Neural progenitor cell (in vitro differentiated cells): ENCODE measurements at regions not wholly inside any gene's neighbourhood (a gene's known extent, or its start where the extent isn't known, plus 50 kb on each side); places are given as distances from the start of the nearest gene placed in this dataset.

Source experiments
- DNase-seq: peaks from one replicate; pipeline ENCODE4 v3.0.0-alpha.2; 2016; ENCODE audit warnings: low spot score
- H2AFZ ChIP-seq: fragments of 200-600 bp; sonication (generic); replicated peaks from 2 replicates; pipeline ENCODE4 v1.6.1; 2016; ENCODE audit warnings: antibody characterized with exemption
- H3F3A ChIP-seq: fragments of 200-600 bp; sonication (generic); 2 replicates; pipeline ENCODE4 v1.6.1; 2016; ENCODE audit warnings: antibody characterized with exemption, low read depth
- H3K27ac ChIP-seq: fragments of 200-600 bp; sonication (generic); 2 replicates; pipeline ENCODE4 v1.5.1; 2016; ENCODE audit warnings: mild to moderate bottlenecking
- H3K27me3 ChIP-seq: fragments of 200-600 bp; sonication (generic); 2 replicates; pipeline ENCODE4 v1.6.1; 2016; ENCODE audit warnings: mild to moderate bottlenecking, moderate library complexity
- H3K36me3 ChIP-seq: fragments of 200-600 bp; sonication (generic); 2 replicates; pipeline ENCODE4 v1.5.1; 2016
- H3K4me1 ChIP-seq: fragments of 200-600 bp; sonication (generic); 2 replicates; pipeline ENCODE4 v1.6.1; 2016; ENCODE audit warnings: mixed run types
- H3K4me2 ChIP-seq: fragments of 200-600 bp; sonication (generic); 2 replicates; pipeline ENCODE4 v1.6.1; 2016
- H3K4me3 ChIP-seq: fragments of 200-600 bp; sonication (generic); 2 replicates; pipeline ENCODE4 v1.5.1; 2016
- H3K79me2 ChIP-seq: fragments of 200-600 bp; sonication (generic); 2 replicates; pipeline ENCODE4 v1.6.1; 2016; ENCODE audit warnings: low read depth
- H3K9ac ChIP-seq: fragments of 200-600 bp; sonication (generic); 2 replicates; pipeline ENCODE4 v1.6.1; 2016
- H3K9me3 ChIP-seq: fragments of 200-600 bp; sonication (generic); 2 replicates; pipeline ENCODE4 v1.5.1; 2016; ENCODE audit warnings: low read depth
- H4K20me1 ChIP-seq: fragments of 200-600 bp; sonication (generic); 2 replicates; pipeline ENCODE4 v1.6.1; 2016; ENCODE audit warnings: low read depth
- H3K27ac Mint-ChIP-seq: 3 replicates; pipeline ENCODE4 v1.8.0; 2021; ENCODE audit warnings: mixed read lengths
- H3K27me3 Mint-ChIP-seq: 2 replicates; pipeline ENCODE4 v1.8.0; 2022; ENCODE audit warnings: low read depth, mild to moderate bottlenecking, inconsistent platforms, moderate library complexity, mixed read lengths; ENCODE audit not compliant: insufficient read depth
- H3K36me3 Mint-ChIP-seq: 3 replicates; pipeline ENCODE4 v1.8.0; 2021; ENCODE audit warnings: mixed read lengths
- H3K4me1 Mint-ChIP-seq: 3 replicates; pipeline ENCODE4 v1.8.0; 2021; ENCODE audit warnings: mixed read lengths
- H3K4me3 Mint-ChIP-seq: 3 replicates; pipeline ENCODE4 v1.8.0; 2021; ENCODE audit warnings: mild to moderate bottlenecking, moderate library complexity, mixed read lengths
- H3K9me3 Mint-ChIP-seq: 3 replicates; pipeline ENCODE4 v1.8.0; 2020; ENCODE audit warnings: mixed read lengths
- EZH2 ChIP-seq: fragments of 200-600 bp; sonication (generic); IDR thresholded peaks from 2 replicates; pipeline ENCODE4 v1.6.1; 2017; ENCODE audit warnings: antibody characterized with exemption, mild to moderate bottlenecking, moderate library complexity
- EZH2phosphoT487 ChIP-seq: fragments of 200-600 bp; sonication (generic); IDR thresholded peaks from 2 replicates; pipeline ENCODE4 v1.6.1; 2017; ENCODE audit warnings: antibody characterized with exemption
- TF ChIP-seq, protein P1 (sequence below): fragments of 200-600 bp; sonication (generic); IDR thresholded peaks from 2 replicates; pipeline ENCODE4 v1.5.1; 2017; ENCODE audit warnings: antibody characterized with exemption, mild to moderate bottlenecking

GRCh38 chr22:48923165-48923865, 904.4 kb downstream of the BRD1 start:
- Histone ChIP-seq H2AFZ (no peak overlapping the region), H3K9me3 (no peaks in the 10 kb centered on the region), H3K27me3 (no peaks in the 10 kb centered on the region), H3F3A (no peaks in the 10 kb centered on the region), H3K36me3 (no peaks in the 10 kb centered on the region), H3K4me3 (no peak overlapping the region), H3K27ac (no peak overlapping the region), H3K4me2 (no peak overlapping the region), H3K4me1 (no peaks in the 10 kb centered on the region), H3K79me2 (no peaks in the 10 kb centered on the region), H4K20me1 (no peaks in the 10 kb centered on the region), H3K9ac (no peak overlapping the region)
- TF ChIP-seq EZH2phosphoT487 (no peak), EZH2 (no peak)
- TF ChIP-seq, protein P1, sequence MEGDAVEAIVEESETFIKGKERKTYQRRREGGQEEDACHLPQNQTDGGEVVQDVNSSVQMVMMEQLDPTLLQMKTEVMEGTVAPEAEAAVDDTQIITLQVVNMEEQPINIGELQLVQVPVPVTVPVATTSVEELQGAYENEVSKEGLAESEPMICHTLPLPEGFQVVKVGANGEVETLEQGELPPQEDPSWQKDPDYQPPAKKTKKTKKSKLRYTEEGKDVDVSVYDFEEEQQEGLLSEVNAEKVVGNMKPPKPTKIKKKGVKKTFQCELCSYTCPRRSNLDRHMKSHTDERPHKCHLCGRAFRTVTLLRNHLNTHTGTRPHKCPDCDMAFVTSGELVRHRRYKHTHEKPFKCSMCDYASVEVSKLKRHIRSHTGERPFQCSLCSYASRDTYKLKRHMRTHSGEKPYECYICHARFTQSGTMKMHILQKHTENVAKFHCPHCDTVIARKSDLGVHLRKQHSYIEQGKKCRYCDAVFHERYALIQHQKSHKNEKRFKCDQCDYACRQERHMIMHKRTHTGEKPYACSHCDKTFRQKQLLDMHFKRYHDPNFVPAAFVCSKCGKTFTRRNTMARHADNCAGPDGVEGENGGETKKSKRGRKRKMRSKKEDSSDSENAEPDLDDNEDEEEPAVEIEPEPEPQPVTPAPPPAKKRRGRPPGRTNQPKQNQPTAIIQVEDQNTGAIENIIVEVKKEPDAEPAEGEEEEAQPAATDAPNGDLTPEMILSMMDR: no peak
- Mint-ChIP-seq H3K9me3 (peaks cover 2% of the 10 kb centered on the region), H3K4me3 (no peak overlapping the region), H3K4me1 (peaks cover 35% of the 10 kb centered on the region), H3K27ac (no peak overlapping the region), H3K36me3 (no peaks in the 10 kb centered on the region), H3K27me3 (peaks cover 12% of the 10 kb centered on the region)
- DNase-seq: no peak

GRCh38 chr22:48921411-48921903, 906.2 kb downstream of the BRD1 start:
- H3K4me2 ChIP-seq: no peak overlapping the region
- peaks cover 1% of the 10 kb centered on the region for H3K36me3 Mint-ChIP-seq
- no peak for DNase-seq
- H3K9me3 Mint-ChIP-seq: peaks cover 9% of the 10 kb centered on the region
- H3K9me3 ChIP-seq: no peaks in the 10 kb centered on the region
- no peaks in the 10 kb centered on the region for H3K36me3 ChIP-seq
- no peak overlapping the region for H3K9ac ChIP-seq
- H3K79me2 ChIP-seq: no peaks in the 10 kb centered on the region
- H3K27me3 Mint-ChIP-seq: peaks cover 13% of the 10 kb centered on the region
- H3K4me1 Mint-ChIP-seq: peaks cover 35% of the 10 kb centered on the region
- peaks cover 6% of the 10 kb centered on the region for H3F3A ChIP-seq
- no peak overlapping the region for H3K4me3 Mint-ChIP-seq
- H3K27me3 ChIP-seq: no peaks in the 10 kb centered on the region
- H4K20me1 ChIP-seq: no peaks in the 10 kb centered on the region
- no peak overlapping the region for H3K4me3 ChIP-seq
- H3K27ac Mint-ChIP-seq: no peak overlapping the region
- H2AFZ ChIP-seq: no peak overlapping the region
- TF ChIP-seq EZH2phosphoT487 (no peak), EZH2 (no peak)
- TF ChIP-seq, protein P1: no peak
- no peak overlapping the region for H3K27ac ChIP-seq
- no peaks in the 10 kb centered on the region for H3K4me1 ChIP-seq

DNA sequence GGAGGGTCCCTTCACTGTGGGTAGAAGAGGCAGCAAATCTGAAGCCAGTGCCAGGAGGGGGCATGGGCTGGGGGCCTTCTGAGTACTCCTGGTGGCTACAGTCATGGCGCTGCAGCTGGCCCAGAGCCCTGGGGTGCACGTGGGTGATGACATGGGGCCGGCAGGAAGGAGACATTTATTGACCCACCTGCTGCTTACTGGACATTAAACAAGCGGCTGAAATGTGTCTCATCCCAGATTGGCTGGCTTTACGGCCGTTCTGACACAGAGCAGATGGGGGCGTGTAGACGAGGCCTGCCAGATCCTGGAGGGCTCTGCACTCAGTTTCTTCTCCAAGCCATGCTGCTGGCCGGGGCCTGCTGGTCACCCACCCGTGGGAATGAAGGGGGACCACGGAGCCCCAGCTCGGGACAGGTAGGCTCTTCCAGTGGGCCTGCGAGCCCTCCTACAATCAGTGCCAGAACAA, 906.9 kb downstream of the BRD1 start:
- no peak overlapping the region for H3K4me2 ChIP-seq
- H3K27ac Mint-ChIP-seq: peak overlapping the region; percentile 46
- no peak overlapping the region for H3K9ac ChIP-seq
- peaks cover 14% of the 10 kb centered on the region for H3K9me3 Mint-ChIP-seq
- TF ChIP-seq, protein P1: no peak
- TF ChIP-seq EZH2 (no peak), EZH2phosphoT487 (no peak)
- no peaks in the 10 kb centered on the region for H3K36me3 ChIP-seq
- H3K4me1 Mint-ChIP-seq: peaks cover 35% of the 10 kb centered on the region
- DNase-seq: no peak
- no peaks in the 10 kb centered on the region for H3K4me1 ChIP-seq
- peaks cover 6% of the 10 kb centered on the region for H3F3A ChIP-seq
- H3K4me3 Mint-ChIP-seq: no peak overlapping the region
- H2AFZ ChIP-seq: no peak overlapping the region
- H3K36me3 Mint-ChIP-seq: peaks cover 1% of the 10 kb centered on the region
- H4K20me1 ChIP-seq: no peaks in the 10 kb centered on the region
- no peaks in the 10 kb centered on the region for H3K27me3 ChIP-seq
- no peak overlapping the region for H3K27ac ChIP-seq
- H3K79me2 ChIP-seq: no peaks in the 10 kb centered on the region
- no peaks in the 10 kb centered on the region for H3K9me3 ChIP-seq
- no peak overlapping the region for H3K4me3 ChIP-seq
- H3K27me3 Mint-ChIP-seq: peaks cover 13% of the 10 kb centered on the region
